PC-3 (cell line): ENCODE measurements at regions not wholly inside any gene's neighbourhood (a gene's known extent, or its start where the extent isn't known, plus 50 kb on each side); places are given as distances from the start of the nearest gene placed in this dataset.

ENCODE experiments used
- EZH2 ChIP-seq: fragments of 300-600 bp; sonication (generic); IDR thresholded peaks from one replicate; pipeline ENCODE4 v1.6.1; 2017; ENCODE audit warnings: antibody characterized with exemption, mild to moderate bottlenecking, low read length; ENCODE audit not compliant: unreplicated experiment
- TF ChIP-seq, protein P1 (sequence below): fragments of 300-600 bp; sonication (generic); conservative IDR thresholded peaks from 2 replicates; pipeline ENCODE4 v1.5.1; 2017; ENCODE audit warnings: antibody characterized with exemption, low read depth, mild to moderate bottlenecking, low read length

DNA sequence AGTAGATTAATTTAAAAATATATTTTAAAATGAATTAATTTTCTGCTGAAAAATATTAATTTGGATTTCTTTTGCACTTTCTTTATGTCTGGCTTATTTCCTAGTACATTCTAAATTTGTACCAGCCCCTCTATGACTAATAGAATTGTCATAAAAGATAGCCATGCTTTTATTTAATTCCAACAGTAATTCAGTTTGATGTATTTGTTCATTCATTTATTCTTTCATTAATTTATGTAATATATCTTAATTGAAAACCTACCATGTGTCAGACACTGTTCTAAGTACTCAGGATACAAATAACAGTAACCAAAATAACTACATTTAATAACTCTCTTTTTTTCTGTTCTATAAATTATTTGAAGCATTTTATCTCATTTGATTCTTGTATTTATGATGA lies 264.0 kb upstream of the CCDC179 start:
- TF ChIP-seq, protein P1, sequence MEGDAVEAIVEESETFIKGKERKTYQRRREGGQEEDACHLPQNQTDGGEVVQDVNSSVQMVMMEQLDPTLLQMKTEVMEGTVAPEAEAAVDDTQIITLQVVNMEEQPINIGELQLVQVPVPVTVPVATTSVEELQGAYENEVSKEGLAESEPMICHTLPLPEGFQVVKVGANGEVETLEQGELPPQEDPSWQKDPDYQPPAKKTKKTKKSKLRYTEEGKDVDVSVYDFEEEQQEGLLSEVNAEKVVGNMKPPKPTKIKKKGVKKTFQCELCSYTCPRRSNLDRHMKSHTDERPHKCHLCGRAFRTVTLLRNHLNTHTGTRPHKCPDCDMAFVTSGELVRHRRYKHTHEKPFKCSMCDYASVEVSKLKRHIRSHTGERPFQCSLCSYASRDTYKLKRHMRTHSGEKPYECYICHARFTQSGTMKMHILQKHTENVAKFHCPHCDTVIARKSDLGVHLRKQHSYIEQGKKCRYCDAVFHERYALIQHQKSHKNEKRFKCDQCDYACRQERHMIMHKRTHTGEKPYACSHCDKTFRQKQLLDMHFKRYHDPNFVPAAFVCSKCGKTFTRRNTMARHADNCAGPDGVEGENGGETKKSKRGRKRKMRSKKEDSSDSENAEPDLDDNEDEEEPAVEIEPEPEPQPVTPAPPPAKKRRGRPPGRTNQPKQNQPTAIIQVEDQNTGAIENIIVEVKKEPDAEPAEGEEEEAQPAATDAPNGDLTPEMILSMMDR: no peak
- no peak for TF ChIP-seq EZH2
